ENCODE measurements at regions not wholly inside any gene's neighbourhood (a gene's known extent, or its start where the extent isn't known, plus 50 kb on each side); places are given as distances from the start of the nearest gene placed in this dataset.

GRCh38 chr16:76197900-76198299 lies 79.3 kb upstream of the CNTNAP4 start:
- Histone ChIP-seq H3K27ac (no peak overlapping the region), H3K4me3 (no peak overlapping the region), H3K4me1 (peaks cover 0 to 4% (median 0%) of the 10 kb centered on the region in 4 donors), H3K36me3 (no peaks in the 10 kb centered on the region), H3K27me3 (no peaks in the 10 kb centered on the region), H3K9me3 (no peaks in the 10 kb centered on the region)
- WGBS, 2 donors: 81 to 87% methylated on average over 1 of the region's 1 CpG
- TF ChIP-seq POLR2A (IDR thresholded peaks at IDR 0.05): no peak
- TF ChIP-seq CTCF (IDR thresholded peaks at IDR 0.05): no peak
- no peak for TF ChIP-seq EP300 (IDR thresholded peaks at IDR 0.05)
- no peak for DNase-seq (ENCODE audit: low spot score in 2 of 2)

GRCh38 chr16:76199681-76200220 lies 77.5 kb upstream of the CNTNAP4 start:
- 36 to 38% methylated on average over 4 of the region's 4 CpGs for WGBS, 2 donors
- TF ChIP-seq POLR2A (IDR thresholded peaks at IDR 0.05) (no peak), CTCF (IDR thresholded peaks at IDR 0.05) (no peak), EP300 (IDR thresholded peaks at IDR 0.05) (no peak)
- no peak overlapping the region for H3K4me3 ChIP-seq
- H3K27ac ChIP-seq: no peak overlapping the region
- no peaks in the 10 kb centered on the region for H3K4me1 ChIP-seq
- no peaks in the 10 kb centered on the region for H3K27me3 ChIP-seq
- DNase-seq (ENCODE audit: low spot score in 2 of 2): no peak
- no peaks in the 10 kb centered on the region for H3K9me3 ChIP-seq
- no peaks in the 10 kb centered on the region for H3K36me3 ChIP-seq

- H3K27me3 ChIP-seq: no peaks in the 10 kb centered on the region
- H3K36me3 ChIP-seq: no peaks in the 10 kb centered on the region
These were observed 75.8 kb upstream of the CNTNAP4 start for GRCh38 chr16:76201385-76201784.

GRCh38 chr16:76204249-76204648 lies 73.0 kb upstream of the CNTNAP4 start:
- no peaks in the 10 kb centered on the region for H3K27me3 ChIP-seq
- H3K36me3 ChIP-seq: no peaks in the 10 kb centered on the region
- H3K27ac ChIP-seq: no peak overlapping the region
- H3K9me3 ChIP-seq: no peaks in the 10 kb centered on the region
- WGBS, 2 donors: 55 to 81% methylated on average over 2 of the region's 2 CpGs
- no peak overlapping the region for H3K4me3 ChIP-seq
- no peaks in the 10 kb centered on the region for H3K4me1 ChIP-seq
- no peak for DNase-seq (ENCODE audit: low spot score in 2 of 2)
- TF ChIP-seq CTCF (IDR thresholded peaks at IDR 0.05): no peak
- TF ChIP-seq POLR2A (IDR thresholded peaks at IDR 0.05): no peak
- no peak for TF ChIP-seq EP300 (IDR thresholded peaks at IDR 0.05)

More at GRCh38 chr16:76201385-76201784, 75.8 kb upstream of the CNTNAP4 start:
- TF ChIP-seq EP300 (IDR thresholded peaks at IDR 0.05): no peak
- no peak for TF ChIP-seq CTCF (IDR thresholded peaks at IDR 0.05)
- TF ChIP-seq POLR2A (IDR thresholded peaks at IDR 0.05): no peak
- Histone ChIP-seq H3K4me3 (no peak overlapping the region), H3K4me1 (no peaks in the 10 kb centered on the region), H3K27ac (no peak overlapping the region), H3K9me3 (no peaks in the 10 kb centered on the region)
- DNase-seq (ENCODE audit: low spot score in 2 of 2): no peak
- 71 to 74% methylated on average over 2 of the region's 2 CpGs for WGBS, 2 donors

GRCh38 chr16:76207270-76207669 lies 69.9 kb upstream of the CNTNAP4 start:
- H3K36me3 ChIP-seq: no peaks in the 10 kb centered on the region
- H3K9me3 ChIP-seq: no peaks in the 10 kb centered on the region

More at GRCh38 chr16:76207270-76207669, 69.9 kb upstream of the CNTNAP4 start:
- no peak for TF ChIP-seq CTCF (IDR thresholded peaks at IDR 0.05)
- no peak for TF ChIP-seq POLR2A (IDR thresholded peaks at IDR 0.05)
- no peak for TF ChIP-seq EP300 (IDR thresholded peaks at IDR 0.05)
- Histone ChIP-seq H3K27me3 (no peaks in the 10 kb centered on the region), H3K27ac (no peak overlapping the region), H3K4me3 (no peak overlapping the region), H3K4me1 (no peaks in the 10 kb centered on the region)
- 55 to 65% methylated on average over 3 of the region's 3 CpGs for WGBS, 2 donors
- no peak for DNase-seq (ENCODE audit: low spot score in 2 of 2)
